K562 (cell line): ENCODE measurements at regions not wholly inside any gene's neighbourhood (a gene's known extent, or its start where the extent isn't known, plus 50 kb on each side); places are given as distances from the start of the nearest gene placed in this dataset.

ENCODE experiments used
- ATF7 ChIP-seq: fragments of 450-650 bp; IDR thresholded peaks from 2 replicates; pipeline ENCODE4 v1.7.1; 2014; ENCODE audit warnings: mild to moderate bottlenecking, moderate library complexity
- ETV5 ChIP-seq: sonication (generic); formaldehyde crosslinking; IDR thresholded peaks from 2 replicates; pipeline ENCODE4 v1.4.0; 2020; ENCODE audit warnings: low read depth, mild to moderate bottlenecking, missing genetic modification reagents
- GATAD2B ChIP-seq: fragments of 450-650 bp; IDR thresholded peaks from 2 replicates; pipeline ENCODE4 v1.6.1; 2017; ENCODE audit warnings: mild to moderate bottlenecking, borderline replicate concordance
- KAT7 ChIP-seq: sonication (generic); formaldehyde crosslinking; IDR thresholded peaks from 2 replicates; pipeline ENCODE4 v1.8.0; 2022; ENCODE audit warnings: missing genetic modification reagents, mild to moderate bottlenecking, borderline replicate concordance
- KLF6 ChIP-seq: fragments of 250-450 bp; sonication (Bioruptor Pico); IDR thresholded peaks from 2 replicates; pipeline ENCODE4 v1.4.0; 2020; ENCODE audit warnings: mild to moderate bottlenecking, moderate library complexity, borderline replicate concordance
- MAFK ChIP-seq: IDR thresholded peaks from 2 replicates; pipeline ENCODE4 v1.6.1; 2011; ENCODE audit warnings: low read length, improper control_type of control experiment
- NFE2 ChIP-seq: IDR thresholded peaks from 2 replicates; pipeline ENCODE4 v1.6.1; 2014; ENCODE audit warnings: antibody characterized with exemption, low read depth
- NFRKB ChIP-seq: fragments of 450-650 bp; IDR thresholded peaks from 2 replicates; pipeline ENCODE4 v1.6.1; 2016; ENCODE audit warnings: low read depth
- NR3C1 ChIP-seq: sonication (generic); formaldehyde crosslinking; IDR thresholded peaks from 2 replicates; pipeline ENCODE4 v1.8.1; 2022; ENCODE audit warnings: missing genetic modification reagents
- NRF1 ChIP-seq, 2 experiments: fragments of 450-650 bp; IDR thresholded peaks in 1 of 2; conservative IDR thresholded peaks in 1 of 2; 2 replicates each; pipeline ENCODE4 v1.6.1; 2014; ENCODE audit warnings: mild to moderate bottlenecking in 2 of 2
- PHTF2 ChIP-seq: fragments of 250-450 bp; sonication (Bioruptor Pico); IDR thresholded peaks from 2 replicates; pipeline ENCODE4 v1.5.0; 2021; ENCODE audit warnings: mild to moderate bottlenecking
- RBFOX2 ChIP-seq: fragments of 200-400 bp; formaldehyde crosslinking; IDR thresholded peaks from 2 replicates; pipeline ENCODE4 v1.6.1; 2017; ENCODE audit warnings: low read depth, mild to moderate bottlenecking, low read length, moderate library complexity
- RBM14 ChIP-seq: fragments of 200-400 bp; formaldehyde crosslinking; IDR thresholded peaks from 2 replicates; pipeline ENCODE4 v1.6.1; 2018; ENCODE audit warnings: low read depth, mild to moderate bottlenecking, low read length, moderate library complexity, borderline replicate concordance; ENCODE audit not compliant: insufficient read depth
- TBL1XR1 ChIP-seq, 2 experiments: IDR thresholded peaks; 2 replicates each; pipeline ENCODE4 v1.6.1; 2012; ENCODE audit warnings: improper control_type of control experiment in 2 of 2, low read length in 2 of 2, mild to moderate bottlenecking in 1 of 2
- TEAD1 ChIP-seq, 2 experiments: fragments of 450-650 bp in 1 of 2; sonication (generic) in 1 of 2; formaldehyde crosslinking; IDR thresholded peaks; 2 replicates each; pipeline versions ENCODE4 v1.4.0 to v1.8.0; 2020 to 2022; ENCODE audit warnings: mild to moderate bottlenecking in 2 of 2, missing genetic modification reagents in 1 of 2
- ZEB2 ChIP-seq: fragments of 450-650 bp; IDR thresholded peaks from 2 replicates; pipeline ENCODE4 v1.6.1; 2016
- ZNF57 ChIP-seq: fragments of 450-650 bp; formaldehyde crosslinking; IDR thresholded peaks from 2 replicates; pipeline ENCODE4 v1.4.0; 2020; ENCODE audit warnings: mild to moderate bottlenecking, moderate library complexity
- ZNF668 ChIP-seq: fragments of 250-450 bp; sonication (Bioruptor Pico); IDR thresholded peaks from 2 replicates; pipeline ENCODE4 v1.8.0; 2022; ENCODE audit warnings: mild to moderate bottlenecking, inconsistent platforms
- ZNF766 ChIP-seq: fragments of 200-800 bp; sonication (Bioruptor generic); conservative IDR thresholded peaks from 2 replicates; pipeline ENCODE4 v1.6.1; 2016; ENCODE audit warnings: missing genetic modification characterization, missing compliant biosample characterization
- TF ChIP-seq, protein P1 (sequence below): sonication (generic); formaldehyde crosslinking; IDR thresholded peaks from 2 replicates; pipeline ENCODE4 v1.8.0; 2023; ENCODE audit warnings: missing genetic modification reagents, mild to moderate bottlenecking, borderline replicate concordance

DNA sequence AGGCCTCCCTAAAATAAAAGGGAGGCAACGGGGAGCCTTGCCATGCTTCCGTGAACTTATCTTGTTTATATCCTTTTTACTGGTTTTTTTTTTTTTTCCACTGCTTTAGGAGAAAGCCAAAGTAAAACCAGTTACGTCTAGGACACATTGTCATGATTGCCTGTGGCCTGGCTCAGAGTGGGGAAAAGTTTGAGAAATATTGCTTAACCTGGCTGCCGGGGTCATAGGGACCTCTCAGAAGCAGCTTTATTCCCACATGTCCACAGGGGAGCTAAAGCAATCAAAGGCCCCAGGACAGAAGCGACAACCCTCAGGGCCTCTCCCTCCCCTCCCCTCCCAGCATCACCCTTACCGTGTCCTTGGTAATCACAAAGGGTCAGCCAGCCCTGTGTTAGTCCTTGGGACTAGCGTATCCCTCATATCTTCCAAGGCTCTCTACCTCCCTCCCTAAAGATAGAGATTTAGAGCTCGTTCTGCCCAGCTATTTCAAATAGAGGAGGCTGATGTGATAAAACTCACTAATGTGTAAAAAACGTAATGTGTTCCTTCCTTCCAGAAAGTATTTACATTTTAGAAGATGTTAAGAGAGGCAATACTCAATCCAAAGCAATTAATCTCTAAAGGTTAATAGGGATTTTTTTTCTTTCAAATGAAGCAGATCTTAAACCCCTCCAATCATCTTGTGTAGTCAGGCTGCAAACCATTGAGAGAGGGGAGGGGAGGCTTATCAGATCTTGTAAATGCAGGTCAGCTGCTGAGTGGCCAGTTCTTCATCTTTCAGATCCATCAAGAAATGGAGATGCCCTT lies 64.8 kb upstream of the PRKAR2B start (continued):
- TF ChIP-seq, protein P1, sequence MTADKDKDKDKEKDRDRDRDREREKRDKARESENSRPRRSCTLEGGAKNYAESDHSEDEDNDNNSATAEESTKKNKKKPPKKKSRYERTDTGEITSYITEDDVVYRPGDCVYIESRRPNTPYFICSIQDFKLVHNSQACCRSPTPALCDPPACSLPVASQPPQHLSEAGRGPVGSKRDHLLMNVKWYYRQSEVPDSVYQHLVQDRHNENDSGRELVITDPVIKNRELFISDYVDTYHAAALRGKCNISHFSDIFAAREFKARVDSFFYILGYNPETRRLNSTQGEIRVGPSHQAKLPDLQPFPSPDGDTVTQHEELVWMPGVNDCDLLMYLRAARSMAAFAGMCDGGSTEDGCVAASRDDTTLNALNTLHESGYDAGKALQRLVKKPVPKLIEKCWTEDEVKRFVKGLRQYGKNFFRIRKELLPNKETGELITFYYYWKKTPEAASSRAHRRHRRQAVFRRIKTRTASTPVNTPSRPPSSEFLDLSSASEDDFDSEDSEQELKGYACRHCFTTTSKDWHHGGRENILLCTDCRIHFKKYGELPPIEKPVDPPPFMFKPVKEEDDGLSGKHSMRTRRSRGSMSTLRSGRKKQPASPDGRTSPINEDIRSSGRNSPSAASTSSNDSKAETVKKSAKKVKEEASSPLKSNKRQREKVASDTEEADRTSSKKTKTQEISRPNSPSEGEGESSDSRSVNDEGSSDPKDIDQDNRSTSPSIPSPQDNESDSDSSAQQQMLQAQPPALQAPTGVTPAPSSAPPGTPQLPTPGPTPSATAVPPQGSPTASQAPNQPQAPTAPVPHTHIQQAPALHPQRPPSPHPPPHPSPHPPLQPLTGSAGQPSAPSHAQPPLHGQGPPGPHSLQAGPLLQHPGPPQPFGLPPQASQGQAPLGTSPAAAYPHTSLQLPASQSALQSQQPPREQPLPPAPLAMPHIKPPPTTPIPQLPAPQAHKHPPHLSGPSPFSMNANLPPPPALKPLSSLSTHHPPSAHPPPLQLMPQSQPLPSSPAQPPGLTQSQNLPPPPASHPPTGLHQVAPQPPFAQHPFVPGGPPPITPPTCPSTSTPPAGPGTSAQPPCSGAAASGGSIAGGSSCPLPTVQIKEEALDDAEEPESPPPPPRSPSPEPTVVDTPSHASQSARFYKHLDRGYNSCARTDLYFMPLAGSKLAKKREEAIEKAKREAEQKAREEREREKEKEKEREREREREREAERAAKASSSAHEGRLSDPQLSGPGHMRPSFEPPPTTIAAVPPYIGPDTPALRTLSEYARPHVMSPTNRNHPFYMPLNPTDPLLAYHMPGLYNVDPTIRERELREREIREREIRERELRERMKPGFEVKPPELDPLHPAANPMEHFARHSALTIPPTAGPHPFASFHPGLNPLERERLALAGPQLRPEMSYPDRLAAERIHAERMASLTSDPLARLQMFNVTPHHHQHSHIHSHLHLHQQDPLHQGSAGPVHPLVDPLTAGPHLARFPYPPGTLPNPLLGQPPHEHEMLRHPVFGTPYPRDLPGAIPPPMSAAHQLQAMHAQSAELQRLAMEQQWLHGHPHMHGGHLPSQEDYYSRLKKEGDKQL (CRISPR knock-in tag): no peak
- TF ChIP-seq NR3C1 (CRISPR knock-in tag) (no peak), PHTF2 (CRISPR knock-in tag) (0 out of 2 replicates have a peak, but pooled peaks have one; percentile 9), GATAD2B (0 out of 2 replicates have a peak, but pooled peaks have one; percentile 16), KAT7 (CRISPR knock-in tag) (0 out of 2 replicates have a peak, but pooled peaks have one; percentile 15), ZNF668 (CRISPR knock-in tag) (peak; percentile 42; the same call in 1 of the 2 replicates), TEAD1 (CRISPR knock-in tag; IDR thresholded peaks at IDR 0.05) (0 out of 4 replicates have a peak, but pooled peaks of 1 of the 2 experiments have one; percentile 31), ZEB2 (no peak), ETV5 (CRISPR knock-in tag) (0 out of 2 replicates have a peak, but pooled peaks have one; percentile 0), KLF6 (CRISPR knock-in tag) (0 out of 2 replicates have a peak, but pooled peaks have one; percentile 39), ZNF57 (CRISPR knock-in tag) (no peak), NFE2 (peak; percentile 2; the same call in 1 of the 2 replicates), TBL1XR1 (IDR thresholded peaks at IDR 0.05; ENCODE audit: low read length in 2 of 2) (no peak), RBM14 (no peak), ATF7 (peak; percentile 40; the same call in 1 of the 2 replicates), NRF1 (conservative IDR thresholded peaks at IDR 0.05 in 1 of 2, IDR thresholded peaks at IDR 0.05 in 1 of 2) (no peak), NFRKB (no peak), ZNF766 (CRISPR knock-in tag) (peak; percentile 69; the same call in 1 of the 2 replicates), RBFOX2 (no peak), MAFK (peak; percentile 48; the same call in 1 of the 2 replicates)
- TF ChIP-seq, all 486 proteins: peak for 46
